Breast epithelium (tissue), 4 donors: ENCODE measurements at regions not wholly inside any gene's neighbourhood (a gene's known extent, or its start where the extent isn't known, plus 50 kb on each side); places are given as distances from the start of the nearest gene placed in this dataset.

Source experiments
- DNase-seq, 2 donors: peaks; one replicate each; pipeline ENCODE4 v3.0.0-alpha.2; 2019; ENCODE audit warnings: low spot score in 2 of 2
- H3K27ac ChIP-seq, 2 donors: fragments of 200-600 bp; sonication (generic) in 1 of 2; one replicate each; pipeline ENCODE4 v1.5.1; 2016 to 2019; ENCODE audit warnings: mild to moderate bottlenecking in 1 of 2
- H3K27me3 ChIP-seq, 2 donors: fragments of 200-600 bp; sonication (generic) in 1 of 2; one replicate each; pipeline versions ENCODE4 v1.5.1 to v1.6.0; 2017 to 2019; ENCODE audit warnings: control low read depth in 1 of 2, mild to moderate bottlenecking in 1 of 2
- H3K36me3 ChIP-seq: fragments of 200-600 bp; one replicate; pipeline ENCODE4 v1.5.1; 2019
- H3K4me1 ChIP-seq, 2 donors: fragments of 200-600 bp; sonication (generic); one replicate each; pipeline ENCODE4 v1.5.1; 2016 to 2019; ENCODE audit warnings: control low read depth in 1 of 2
- H3K4me3 ChIP-seq, 3 donors: fragments of 200-600 bp; sonication (generic); 1 replicate in 2 of 3; 2 replicates in 1 of 3; pipeline ENCODE4 v1.5.1; 2016 to 2019; ENCODE audit warnings: mild to moderate bottlenecking in 3 of 3, moderate library complexity in 2 of 3
- H3K9me3 ChIP-seq, 2 donors: fragments of 200-600 bp; sonication (generic) in 1 of 2; one replicate each; pipeline ENCODE4 v1.5.1; 2016 to 2019; ENCODE audit warnings: control low read depth in 1 of 2
- CTCF ChIP-seq, 3 donors: fragments of 450-650 bp; IDR thresholded peaks; one replicate each; pipeline ENCODE4 v1.5.1; 2016 to 2017; ENCODE audit warnings: antibody characterized with exemption in 3 of 3, mild to moderate bottlenecking in 3 of 3, moderate library complexity in 3 of 3
- POLR2A ChIP-seq: fragments of 450-650 bp; IDR thresholded peaks from one replicate; pipeline ENCODE4 v1.6.1; 2016; ENCODE audit warnings: antibody characterized with exemption, mild to moderate bottlenecking, moderate library complexity
- POLR2AphosphoS5 ChIP-seq, 3 donors: sonication (generic); formaldehyde crosslinking; IDR thresholded peaks; one replicate each; pipeline ENCODE4 v1.6.1; 2017; ENCODE audit warnings: antibody characterized with exemption in 3 of 3
- intact Hi-C: fragments of 100-400 bp; cut with DNase I; formaldehyde crosslinking; loops from one replicate; pipeline ENCODE4 v1.15.1; 2023; ENCODE audit warnings: low total_unique reads

- Histone ChIP-seq H3K4me1 (no peaks in the 10 kb centered on the region), H3K9me3 (no peaks in the 10 kb centered on the region), H3K36me3 (no peaks in the 10 kb centered on the region), H3K27me3 (no peaks in the 10 kb centered on the region), H3K27ac (no peak overlapping the region), H3K4me3 (no peak overlapping the region)
- no peak for DNase-seq
- intact Hi-C loops, result no loop called here
- TF ChIP-seq CTCF (IDR thresholded peaks at IDR 0.05) (no peak), POLR2AphosphoS5 (IDR thresholded peaks at IDR 0.05) (no peak), POLR2A (no peak)
These were observed 514.6 kb upstream of the TYRP1 start for GRCh38 chr9:12178634-12179033.

- intact Hi-C loops, result no loop called here
- TF ChIP-seq CTCF (IDR thresholded peaks at IDR 0.05) (no peak), POLR2A (no peak), POLR2AphosphoS5 (IDR thresholded peaks at IDR 0.05) (no peak)
- H3K9me3 ChIP-seq, result no peaks in the 10 kb centered on the region
These were observed 510.4 kb upstream of the TYRP1 start for GRCh38 chr9:12182806-12183205.

GRCh38 chr9:12183321-12183720 lies 509.9 kb upstream of the TYRP1 start:
- H3K36me3 ChIP-seq, result no peaks in the 10 kb centered on the region
- TF ChIP-seq CTCF (IDR thresholded peaks at IDR 0.05), result no peak
- no peak for TF ChIP-seq POLR2AphosphoS5 (IDR thresholded peaks at IDR 0.05)
- TF ChIP-seq POLR2A, result no peak
- no peak overlapping the region for H3K4me3 ChIP-seq
- no peaks in the 10 kb centered on the region for H3K27me3 ChIP-seq
- intact Hi-C loops, result no loop called here
- no peaks in the 10 kb centered on the region for H3K9me3 ChIP-seq
- no peaks in the 10 kb centered on the region for H3K4me1 ChIP-seq
- H3K27ac ChIP-seq, result no peak overlapping the region
- DNase-seq, result no peak

More at GRCh38 chr9:12182806-12183205, 510.4 kb upstream of the TYRP1 start:
- Histone ChIP-seq H3K36me3 (no peaks in the 10 kb centered on the region), H3K4me1 (no peaks in the 10 kb centered on the region), H3K27ac (no peak overlapping the region), H3K27me3 (no peaks in the 10 kb centered on the region), H3K4me3 (no peak overlapping the region)
- no peak for DNase-seq

DNA sequence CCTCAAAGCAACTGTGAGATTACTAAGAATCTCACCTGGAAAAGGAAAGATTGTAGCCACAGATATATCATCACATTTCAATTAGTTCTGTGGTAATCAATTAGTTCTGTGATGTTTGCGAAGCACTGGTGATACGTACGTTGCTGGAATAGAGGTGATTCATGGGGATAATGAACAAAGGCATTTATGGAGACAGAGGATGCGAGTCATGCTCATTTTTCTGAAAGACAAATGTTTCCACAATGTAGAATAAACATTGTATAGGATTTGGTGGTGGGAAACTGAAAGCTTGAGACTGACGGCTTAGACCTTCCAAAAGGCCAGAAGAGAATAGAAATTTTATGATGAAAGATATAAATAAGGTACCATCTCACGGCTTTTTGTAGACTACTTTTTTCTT lies 507.3 kb upstream of the TYRP1 start:
- TF ChIP-seq POLR2AphosphoS5 (IDR thresholded peaks at IDR 0.05), result no peak
- no peak for TF ChIP-seq POLR2A
- no peak for TF ChIP-seq CTCF (IDR thresholded peaks at IDR 0.05)
- H3K27me3 ChIP-seq, result no peaks in the 10 kb centered on the region
- intact Hi-C loops, result no loop called here
- no peaks in the 10 kb centered on the region for H3K36me3 ChIP-seq
- no peak overlapping the region for H3K4me3 ChIP-seq
- no peak for DNase-seq
- H3K9me3 ChIP-seq, result no peaks in the 10 kb centered on the region
- no peaks in the 10 kb centered on the region for H3K4me1 ChIP-seq
- no peak overlapping the region for H3K27ac ChIP-seq

DNA sequence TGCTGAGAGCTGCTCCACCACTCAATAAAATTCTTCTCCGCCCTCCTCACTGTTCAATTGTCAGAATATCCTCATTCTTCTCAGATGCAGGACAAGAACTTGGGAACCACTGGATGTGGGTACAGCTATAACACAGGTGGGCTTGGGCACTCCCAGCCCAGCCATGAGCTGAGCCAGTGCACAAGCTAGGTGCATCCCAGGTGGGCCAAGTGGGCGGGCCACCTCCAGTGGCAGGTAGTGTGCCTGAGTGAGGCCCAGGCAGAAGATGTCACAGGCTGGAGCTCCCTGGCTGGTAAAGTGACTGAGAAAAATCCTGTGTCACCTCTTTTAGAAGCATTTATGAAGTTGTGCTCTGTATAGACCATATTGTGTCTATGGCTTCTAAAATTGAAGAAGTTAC lies 501.6 kb upstream of the TYRP1 start:
- Histone ChIP-seq H3K36me3 (no peaks in the 10 kb centered on the region), H3K27me3 (no peaks in the 10 kb centered on the region), H3K4me1 (no peaks in the 10 kb centered on the region), H3K9me3 (no peaks in the 10 kb centered on the region), H3K4me3 (no peak overlapping the region), H3K27ac (no peak overlapping the region)
- no peak for TF ChIP-seq CTCF (IDR thresholded peaks at IDR 0.05)
- no peak for TF ChIP-seq POLR2A
- TF ChIP-seq POLR2AphosphoS5 (IDR thresholded peaks at IDR 0.05), result no peak
- DNase-seq, result no peak
- intact Hi-C loops, result no loop called here
